Sigmoid colon (tissue), 6 donors: ENCODE measurements at regions not wholly inside any gene's neighbourhood (a gene's known extent, or its start where the extent isn't known, plus 50 kb on each side); places are given as distances from the start of the nearest gene placed in this dataset.

Source experiments
- DNase-seq: peaks from one replicate; pipeline ENCODE4 v3.0.0-alpha.2; 2019
- H3K27ac ChIP-seq, 4 donors: fragments of 200-600 bp; sonication (generic); one replicate each; pipeline ENCODE4 v1.5.1; 2016 to 2019; ENCODE audit warnings: mild to moderate bottlenecking in 1 of 4
- H3K27me3 ChIP-seq, 3 donors: fragments of 200-600 bp; sonication (generic); one replicate each; pipeline ENCODE4 v1.5.1; 2019; ENCODE audit warnings: mild to moderate bottlenecking in 1 of 3
- H3K36me3 ChIP-seq, 4 donors: fragments of 200-600 bp; sonication (generic); one replicate each; pipeline ENCODE4 v1.5.1; 2016 to 2019
- H3K4me1 ChIP-seq, 4 donors: fragments of 200-600 bp; sonication (generic); one replicate each; pipeline ENCODE4 v1.5.1; 2017 to 2019
- H3K4me3 ChIP-seq, 4 donors: fragments of 200-600 bp; sonication (generic); one replicate each; pipeline ENCODE4 v1.5.1; 2017 to 2019; ENCODE audit warnings: mild to moderate bottlenecking in 2 of 4, moderate library complexity in 1 of 4
- H3K9me3 ChIP-seq, 4 donors: fragments of 200-600 bp in 3 of 4; sonication (generic) in 3 of 4; one replicate each; pipeline versions ENCODE4 v1.5.1 to v1.6.1; 2013 to 2019
- CTCF ChIP-seq, 4 experiments: fragments of 450-650 bp in 3 of 4; fragments of 200-600 bp in 1 of 4; IDR thresholded peaks; one replicate each; pipeline ENCODE4 v1.5.1; 2016 to 2019; ENCODE audit warnings: antibody characterized with exemption in 4 of 4, mild to moderate bottlenecking in 3 of 4, moderate library complexity in 2 of 4
- EP300 ChIP-seq, 4 donors: sonication (generic); formaldehyde crosslinking; IDR thresholded peaks; one replicate each; pipeline ENCODE4 v1.6.1; 2017; ENCODE audit warnings: antibody characterized with exemption in 4 of 4
- POLR2A ChIP-seq, 2 donors: fragments of 450-650 bp; IDR thresholded peaks; one replicate each; pipeline ENCODE4 v1.6.1; 2016; ENCODE audit warnings: antibody characterized with exemption in 2 of 2, mild to moderate bottlenecking in 2 of 2, moderate library complexity in 2 of 2
- POLR2AphosphoS5 ChIP-seq, 4 donors: sonication (generic); formaldehyde crosslinking; IDR thresholded peaks; one replicate each; pipeline ENCODE4 v1.6.1; 2017; ENCODE audit warnings: antibody characterized with exemption in 4 of 4
- WGBS, 2 donors: extraction: QIAGEN DNeasy Blood & Tissue Kit; methylation state at CpG; one replicate each; pipeline ENCODE4 v1.1.7; 2013; 5-methylcytosine and 5-hydroxymethylcytosine counted together
- intact Hi-C: fragments of 100-400 bp; cut with DNase I; formaldehyde crosslinking; loops from one replicate; pipeline ENCODE4 v1.15.1; 2023
- donor health status: healthy with polysubstance abuse.
- donor health status: healthy.

DNA sequence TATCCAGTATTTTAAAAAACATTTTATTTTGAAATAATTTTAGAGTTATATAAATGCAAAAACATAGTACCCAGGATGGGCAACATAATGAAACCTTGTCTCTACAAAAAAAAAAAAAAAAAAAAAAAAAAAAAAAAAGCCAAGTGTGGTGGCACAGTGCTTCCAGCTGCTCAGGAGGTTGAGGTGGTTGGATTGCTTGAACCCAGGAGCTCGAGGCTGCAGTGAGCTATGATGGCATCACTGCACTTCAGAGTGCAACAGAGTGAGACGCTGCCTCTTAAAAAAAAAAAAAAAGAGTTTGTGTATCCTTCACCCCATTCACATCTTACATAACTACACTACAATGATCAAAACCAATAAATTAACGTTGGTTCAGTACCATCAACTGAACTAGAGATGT, 115.6 kb upstream of the KIF26B start:
- DNase-seq = no peak
- intact Hi-C loops = no loop called here
- WGBS, 2 donors = 74 to 81% methylated on average over 3 of the region's 3 CpGs
- Histone ChIP-seq H3K36me3 (no peaks in the 10 kb centered on the region), H3K4me3 (no peak overlapping the region), H3K4me1 (peaks cover 0 to 7% (median 0%) of the 10 kb centered on the region in 4 donors), H3K27me3 (no peaks in the 10 kb centered on the region), H3K27ac (no peak overlapping the region), H3K9me3 (no peaks in the 10 kb centered on the region)
- TF ChIP-seq EP300 (IDR thresholded peaks at IDR 0.05) (no peak), POLR2AphosphoS5 (IDR thresholded peaks at IDR 0.05) (no peak), POLR2A (IDR thresholded peaks at IDR 0.05) (no peak), CTCF (IDR thresholded peaks at IDR 0.05) (no peak)

- intact Hi-C loops = no loop called here
- no peak overlapping the region for H3K4me3 ChIP-seq
- H3K36me3 ChIP-seq = no peaks in the 10 kb centered on the region
- DNase-seq = no peak
- TF ChIP-seq CTCF (IDR thresholded peaks at IDR 0.05) = no peak
- H3K9me3 ChIP-seq = no peaks in the 10 kb centered on the region
- WGBS, 2 donors = 98 to 100% methylated on average over 1 of the region's 1 CpG
- H3K27me3 ChIP-seq = no peaks in the 10 kb centered on the region
- H3K4me1 ChIP-seq = no peaks in the 10 kb centered on the region
- H3K27ac ChIP-seq = no peak overlapping the region
Observed at GRCh38 chr1:245036102-245036501, 118.7 kb upstream of the KIF26B start.

DNA sequence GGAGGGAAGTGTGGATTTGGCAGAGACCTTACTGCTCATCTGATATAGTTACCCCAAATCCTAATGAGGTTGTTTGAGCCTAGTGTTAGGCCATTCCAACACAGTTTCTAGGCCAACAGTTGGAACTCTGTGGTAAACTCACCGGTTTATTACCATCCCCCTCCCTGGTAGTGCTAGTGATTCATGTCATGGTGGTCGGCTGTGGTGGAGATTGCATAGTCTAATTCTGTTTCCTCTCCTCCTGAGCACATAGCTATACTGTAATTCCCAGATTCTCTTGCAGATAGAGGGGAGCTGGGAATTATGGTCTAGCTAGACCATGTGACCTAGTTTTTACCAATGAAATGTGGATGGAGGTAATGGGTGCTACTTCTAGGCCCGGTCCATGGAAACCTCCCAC, 123.7 kb upstream of the KIF26B start:
- no peaks in the 10 kb centered on the region for H3K4me1 ChIP-seq
- no peak for DNase-seq
- no peaks in the 10 kb centered on the region for H3K36me3 ChIP-seq
- TF ChIP-seq POLR2A (IDR thresholded peaks at IDR 0.05) (no peak), CTCF (IDR thresholded peaks at IDR 0.05) (no peak), POLR2AphosphoS5 (IDR thresholded peaks at IDR 0.05) (no peak), EP300 (IDR thresholded peaks at IDR 0.05) (no peak)
- intact Hi-C loops = no loop called here
- H3K4me3 ChIP-seq = no peak overlapping the region
- WGBS, 2 donors = 91 to 94% methylated on average over 3 of the region's 3 CpGs
- no peak overlapping the region for H3K27ac ChIP-seq
- no peaks in the 10 kb centered on the region for H3K27me3 ChIP-seq
- no peaks in the 10 kb centered on the region for H3K9me3 ChIP-seq

GRCh38 chr1:245026247-245026646, 128.5 kb upstream of the KIF26B start:
- no peak for TF ChIP-seq POLR2AphosphoS5 (IDR thresholded peaks at IDR 0.05)
- H3K36me3 ChIP-seq = no peaks in the 10 kb centered on the region
- H3K27me3 ChIP-seq = no peaks in the 10 kb centered on the region
- H3K27ac ChIP-seq = no peak overlapping the region
- H3K9me3 ChIP-seq = no peaks in the 10 kb centered on the region
- H3K4me1 ChIP-seq = no peaks in the 10 kb centered on the region
- no peak overlapping the region for H3K4me3 ChIP-seq
- DNase-seq = no peak
- WGBS, 2 donors = 93 to 95% methylated on average over 3 of the region's 3 CpGs
- intact Hi-C loops = no loop called here

GRCh38 chr1:245025525-245025924, 129.3 kb upstream of the KIF26B start:
- Histone ChIP-seq H3K36me3 (no peaks in the 10 kb centered on the region), H3K27me3 (no peaks in the 10 kb centered on the region), H3K4me3 (no peak overlapping the region), H3K27ac (no peak overlapping the region), H3K4me1 (no peaks in the 10 kb centered on the region), H3K9me3 (no peaks in the 10 kb centered on the region)
- no peak for DNase-seq
- TF ChIP-seq POLR2A (IDR thresholded peaks at IDR 0.05) = no peak
- 93 to 98% methylated on average over 6 of the region's 6 CpGs for WGBS, 2 donors
- intact Hi-C loops = no loop called here

GRCh38 chr1:245023222-245023621, 131.6 kb upstream of the KIF26B start:
- H3K36me3 ChIP-seq = no peaks in the 10 kb centered on the region
- no peaks in the 10 kb centered on the region for H3K9me3 ChIP-seq
- WGBS, 2 donors = 97 to 99% methylated on average over 2 of the region's 2 CpGs
- DNase-seq = no peak
- H3K4me1 ChIP-seq = no peaks in the 10 kb centered on the region
- H3K4me3 ChIP-seq = no peak overlapping the region
- no peak overlapping the region for H3K27ac ChIP-seq
- intact Hi-C loops = no loop called here
- H3K27me3 ChIP-seq = no peaks in the 10 kb centered on the region
- no peak for TF ChIP-seq CTCF (IDR thresholded peaks at IDR 0.05)
- no peak for TF ChIP-seq POLR2AphosphoS5 (IDR thresholded peaks at IDR 0.05)
- no peak for TF ChIP-seq EP300 (IDR thresholded peaks at IDR 0.05)
- no peak for TF ChIP-seq POLR2A (IDR thresholded peaks at IDR 0.05)
